ENCODE measurements at regions not wholly inside any gene's neighbourhood (a gene's known extent, or its start where the extent isn't known, plus 50 kb on each side); places are given as distances from the start of the nearest gene placed in this dataset.

DNA sequence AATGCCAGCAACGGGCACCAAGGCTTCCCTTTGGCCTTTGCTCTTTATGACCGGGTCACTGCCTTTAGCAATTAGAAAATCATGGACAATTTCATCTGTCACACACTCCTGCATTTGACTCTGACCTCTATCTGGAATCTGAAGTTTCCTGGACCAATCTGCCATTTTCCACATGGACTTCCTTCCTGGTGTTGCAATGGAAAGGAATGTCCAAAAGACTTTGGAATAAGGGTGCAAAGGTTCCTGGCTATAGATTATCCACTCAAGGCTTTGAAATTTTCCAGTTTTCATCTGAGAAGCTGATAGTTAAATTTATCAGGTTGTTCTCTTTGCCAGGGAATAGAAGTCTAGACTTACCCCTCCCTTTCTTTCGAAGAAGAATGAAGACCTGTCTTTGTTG lies 523.1 kb upstream of the ZNF462 start:
- no peak for DNase-seq

DNA sequence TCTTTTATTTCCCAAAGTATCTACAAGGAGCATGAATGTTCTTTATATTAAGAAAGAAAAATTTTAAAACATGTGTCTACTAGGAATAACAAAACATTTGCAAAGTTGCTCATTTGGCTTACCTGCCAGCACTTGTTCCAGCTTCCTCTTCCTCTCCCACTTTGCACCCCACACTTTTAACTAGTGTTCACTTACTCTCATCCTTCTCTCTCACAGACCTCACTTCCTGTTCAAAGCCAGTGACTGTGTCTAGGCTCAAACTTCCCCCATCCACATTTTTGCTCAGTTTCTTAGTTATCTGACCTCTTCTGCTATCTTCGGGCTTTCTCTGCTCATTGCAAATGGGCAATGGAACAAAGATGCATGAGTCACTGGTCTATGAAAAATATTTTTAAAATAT lies 512.2 kb upstream of the ZNF462 start:
- DNase-seq = no peak

DNA sequence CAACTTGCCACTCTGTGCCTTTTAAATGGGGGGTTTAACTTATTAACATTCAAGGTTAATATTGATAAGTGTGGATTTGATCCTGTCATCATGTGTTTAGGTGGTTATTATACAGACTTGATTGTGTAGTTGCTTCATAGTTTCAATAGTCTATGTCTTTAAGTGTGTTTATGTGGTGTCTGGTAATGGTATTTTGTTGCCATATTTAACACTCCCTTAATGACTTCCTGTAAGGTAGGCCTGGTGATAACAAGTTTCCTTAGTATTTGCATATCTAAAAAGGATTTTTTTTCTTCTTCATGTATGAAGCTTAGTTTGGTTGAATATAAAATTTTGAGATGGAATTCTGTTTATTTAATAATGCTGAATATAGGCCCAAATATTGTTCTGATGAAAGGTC lies 506.0 kb upstream of the ZNF462 start:
- DNase-seq = no peak

DNA sequence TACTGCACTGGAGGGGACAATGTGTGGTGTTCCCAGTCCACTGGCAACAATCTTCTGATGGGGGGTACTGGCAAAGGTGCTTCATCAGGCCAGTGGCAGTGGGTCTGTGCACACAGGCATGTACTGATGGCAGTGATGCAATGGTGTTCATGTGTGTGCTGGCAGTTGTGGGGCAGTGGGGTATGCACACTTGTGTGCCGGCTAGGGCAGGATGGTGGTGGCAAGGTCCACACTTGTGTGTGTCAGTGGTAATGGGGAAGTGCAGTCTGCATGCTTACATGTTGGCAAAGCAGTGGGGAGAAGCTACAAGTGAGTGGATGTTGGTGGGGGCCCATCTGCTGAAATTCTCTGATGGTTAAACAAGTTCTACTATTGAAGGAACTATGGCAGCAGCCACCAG lies 504.6 kb upstream of the ZNF462 start:
- DNase-seq = no peak

DNA sequence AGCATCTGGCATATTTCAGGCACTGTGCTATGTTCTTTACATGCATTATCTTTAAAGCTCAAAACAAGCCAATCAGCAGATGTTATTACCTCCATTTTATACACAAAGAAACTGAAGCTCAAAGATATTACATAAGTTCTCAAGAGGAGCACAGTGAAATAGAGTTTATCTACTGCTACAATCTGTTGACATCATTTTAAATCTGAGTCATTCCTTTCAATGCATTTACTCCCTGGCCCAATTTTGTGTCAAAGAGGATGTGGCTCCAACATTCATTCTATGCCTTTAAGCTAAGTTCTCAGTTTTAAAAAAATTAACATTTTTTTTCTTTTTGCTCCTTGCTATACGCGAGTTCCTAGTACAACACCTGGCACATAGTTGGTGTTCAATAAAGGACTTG lies 486.3 kb upstream of the ZNF462 start:
- DNase-seq = no peak

DNA sequence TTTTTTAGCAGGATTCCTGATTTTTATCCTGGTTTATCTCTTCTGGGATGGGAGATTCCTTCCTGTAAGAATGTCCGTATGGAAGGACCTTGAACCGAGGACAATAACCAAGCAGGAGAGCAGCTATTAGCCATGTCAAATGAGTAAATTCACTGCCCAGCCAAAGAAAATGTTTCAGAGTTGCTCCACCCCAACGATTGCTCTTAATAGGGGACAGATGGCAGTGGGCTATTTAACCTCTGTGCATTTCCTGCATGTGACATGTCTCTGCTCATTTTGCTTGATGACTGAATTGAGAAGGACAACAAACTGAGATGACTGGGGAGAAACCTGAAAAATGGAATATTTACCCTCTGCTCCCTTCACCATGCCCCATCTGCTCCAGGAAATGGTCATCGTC lies 479.9 kb upstream of the ZNF462 start:
- DNase-seq = no peak

DNA sequence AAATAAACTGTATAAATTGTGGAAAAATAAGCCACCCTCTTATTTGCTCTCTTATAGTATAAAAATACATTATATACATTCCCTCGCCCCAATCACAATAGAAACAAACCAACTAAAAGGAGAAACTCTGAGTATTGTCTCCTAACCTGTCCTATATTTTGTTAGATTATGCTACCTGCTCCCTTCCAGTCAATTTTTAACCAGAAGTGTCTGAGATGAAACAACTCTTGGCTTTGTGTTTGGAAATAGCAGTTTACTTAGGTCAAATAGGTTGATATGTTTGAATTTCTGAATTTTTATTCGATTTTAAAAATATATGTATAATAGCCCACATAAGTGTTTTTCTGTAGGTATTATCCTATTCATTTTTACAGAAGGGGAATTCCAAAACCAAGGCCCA lies 475.0 kb upstream of the ZNF462 start:
- DNase-seq = no peak

DNA sequence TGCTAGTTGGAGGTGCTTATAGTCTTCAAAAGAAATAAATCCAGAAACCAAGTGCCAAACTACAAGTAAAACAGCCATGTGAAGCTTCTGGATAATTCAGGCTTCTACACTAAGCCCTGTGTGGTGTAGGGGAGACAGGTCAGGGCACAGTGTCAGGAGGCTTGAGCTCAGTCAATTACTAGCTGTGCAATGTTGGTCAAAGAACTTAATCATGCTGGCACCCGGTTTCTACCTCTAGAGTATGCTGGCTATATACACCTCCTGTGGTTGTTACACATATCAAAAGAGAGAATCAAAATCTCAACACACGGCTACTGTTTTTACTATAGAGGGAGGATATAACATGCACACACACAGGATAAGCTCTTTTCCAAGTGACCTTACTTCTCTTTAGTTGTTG lies 469.7 kb upstream of the ZNF462 start:
- DNase-seq = no peak

DNA sequence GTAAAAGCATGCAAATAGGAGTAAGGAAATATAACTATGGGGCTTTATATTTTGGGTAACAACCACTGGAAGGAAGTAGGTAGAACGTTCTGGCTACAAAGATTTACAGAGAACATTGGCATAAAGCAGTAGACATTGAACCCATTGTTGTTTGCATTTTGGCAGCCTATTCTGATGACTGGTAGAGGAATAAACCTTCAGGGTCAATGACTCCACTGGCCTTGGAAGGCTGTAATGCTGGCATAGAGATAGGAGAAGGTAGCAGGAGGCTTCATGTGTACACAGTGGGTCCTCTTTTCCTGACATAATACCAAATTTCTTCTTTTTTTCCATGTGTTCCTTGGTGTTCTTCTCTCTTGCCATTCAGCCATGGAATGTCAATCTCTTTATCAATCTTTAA lies 462.8 kb upstream of the ZNF462 start:
- DNase-seq = no peak

DNA sequence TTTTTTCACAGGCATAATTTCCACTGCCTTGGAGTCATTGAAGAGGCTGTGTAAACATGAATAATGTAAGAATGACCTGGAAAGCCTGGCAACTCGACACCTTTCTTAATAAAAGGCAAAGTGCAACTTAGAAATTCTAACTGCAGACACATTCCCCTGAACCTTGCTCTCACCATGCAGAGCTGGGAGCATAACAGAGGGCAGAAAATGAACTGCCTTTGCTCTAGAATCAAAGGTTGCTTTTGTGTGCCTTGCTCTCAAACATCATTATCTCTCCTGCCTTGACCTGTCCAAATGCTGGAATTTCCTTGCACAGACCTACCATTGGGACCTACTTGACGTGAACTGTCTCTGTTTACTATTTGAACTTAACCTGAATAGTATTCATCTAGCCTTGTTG lies 462.0 kb upstream of the ZNF462 start:
- no peak for DNase-seq

DNA sequence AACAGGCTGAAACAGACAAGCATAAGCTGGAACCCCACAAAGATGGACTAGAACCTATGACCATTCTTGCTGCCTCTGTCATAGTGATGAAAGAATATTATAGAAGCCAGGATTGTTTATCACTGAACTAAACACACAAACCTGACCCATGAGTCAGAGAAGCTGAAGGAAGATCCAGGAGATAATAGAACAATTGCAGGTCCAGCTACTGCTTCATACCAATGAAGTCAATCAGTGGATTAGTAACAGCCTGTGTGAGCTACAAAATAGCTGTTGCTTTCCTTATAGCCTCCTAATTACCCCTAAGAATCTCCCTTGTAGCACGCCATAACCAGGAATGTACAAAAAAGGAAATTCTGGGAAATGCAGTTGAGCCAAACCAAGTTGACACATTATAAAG lies 459.9 kb upstream of the ZNF462 start:
- no peak for DNase-seq

DNA sequence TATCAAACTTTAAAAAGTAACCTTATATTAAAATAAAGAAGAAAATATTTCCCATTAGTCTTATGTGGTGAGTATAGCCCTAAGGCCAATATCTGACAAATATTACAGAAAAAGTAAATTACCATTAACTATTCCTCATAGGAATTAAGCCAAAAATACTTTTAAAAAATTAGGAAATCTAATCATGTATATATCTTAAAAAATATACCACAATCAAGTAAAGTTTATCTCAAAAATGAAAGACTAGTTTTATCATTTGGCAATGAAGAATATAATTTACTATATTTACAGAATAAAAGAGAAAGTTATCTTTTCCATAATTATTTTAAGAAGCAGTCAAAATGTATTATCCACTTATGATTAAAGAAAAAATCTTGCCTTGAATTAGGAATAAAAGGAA lies 458.8 kb upstream of the ZNF462 start:
- no peak for DNase-seq

DNA sequence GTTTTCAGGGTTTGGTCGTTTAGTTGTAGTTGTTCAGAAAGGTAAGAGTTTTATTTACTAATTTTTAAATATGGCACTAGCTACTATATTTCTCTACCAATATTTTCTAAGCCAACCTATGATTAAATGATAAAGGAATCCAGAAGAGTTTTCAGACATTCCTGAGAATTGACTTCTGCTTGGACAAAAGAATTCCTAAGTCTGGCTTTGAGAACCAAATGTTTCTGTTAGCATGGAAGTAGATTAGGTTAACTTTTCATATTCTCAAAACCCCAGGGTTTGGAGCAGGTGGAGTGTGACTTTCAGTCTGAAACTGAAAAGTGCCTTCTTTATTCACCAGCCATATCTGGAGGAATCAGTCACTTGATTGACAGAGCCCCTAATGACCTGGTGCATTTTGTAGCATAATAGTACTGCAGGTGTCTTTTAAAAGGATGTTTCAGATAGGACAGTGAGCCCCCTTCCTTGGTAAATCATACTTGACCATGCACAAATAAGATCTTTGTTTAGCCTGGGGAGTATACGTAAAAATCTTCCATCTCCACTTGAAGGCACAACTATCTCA lies 457.0 kb upstream of the ZNF462 start:
- no peak for DNase-seq

DNA sequence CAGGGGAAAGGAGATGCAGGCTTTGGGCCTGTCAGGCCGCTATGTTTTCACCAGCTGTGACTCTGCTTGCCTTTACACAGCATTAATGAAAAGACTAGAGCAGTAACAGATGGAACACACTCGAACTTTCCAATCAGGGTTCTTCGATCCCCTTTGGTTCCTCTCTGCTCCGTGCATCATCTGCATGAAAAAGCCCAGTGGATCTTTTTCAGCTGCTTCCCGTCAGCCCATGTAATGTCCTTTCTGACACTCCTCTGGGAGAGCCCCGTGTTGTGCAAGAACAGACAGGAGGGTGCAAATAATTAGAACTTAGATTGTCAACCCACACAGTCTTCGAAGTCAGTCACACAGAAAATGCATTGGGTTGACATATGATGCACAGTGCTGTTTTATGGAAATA lies 448.9 kb upstream of the ZNF462 start:
- DNase-seq = no peak

DNA sequence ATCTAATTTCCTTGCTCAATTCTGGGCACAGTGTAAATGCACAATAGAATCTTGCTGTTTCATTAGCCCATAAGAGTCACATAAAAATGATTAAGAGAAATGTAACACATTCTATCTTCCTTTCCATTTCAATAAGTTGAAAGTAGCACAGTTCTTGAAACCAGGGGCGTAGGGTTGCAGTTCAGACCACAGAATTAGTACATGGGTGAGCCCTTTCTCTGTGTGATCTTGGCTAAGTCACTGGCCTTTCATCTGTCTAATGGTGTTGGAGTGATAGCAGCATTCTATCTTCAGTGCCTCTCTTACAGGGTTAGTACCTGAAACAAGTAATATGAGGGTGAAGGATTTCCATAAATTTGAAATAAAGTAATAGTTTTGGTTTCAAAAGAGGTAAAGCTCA lies 445.3 kb upstream of the ZNF462 start:
- DNase-seq = no peak

DNA sequence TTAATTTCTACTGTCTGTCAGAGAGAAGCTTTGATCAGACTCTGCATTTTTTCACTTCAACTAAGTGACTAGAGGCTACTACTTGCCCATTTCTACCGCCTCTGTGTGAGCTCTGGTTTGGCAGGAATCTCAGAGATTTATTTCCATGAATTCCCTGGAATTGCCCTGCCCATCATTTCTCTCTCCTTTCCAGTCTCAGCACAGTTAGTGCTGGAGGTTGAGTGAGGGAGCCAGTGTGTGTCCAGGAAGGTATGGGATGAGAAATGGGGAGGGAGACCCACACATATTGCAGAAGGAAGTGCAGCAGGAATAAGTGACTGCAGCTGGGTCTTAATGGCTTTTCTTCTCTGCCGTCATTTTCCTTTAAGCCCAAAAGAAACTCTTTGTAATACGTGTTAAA lies 443.1 kb upstream of the ZNF462 start:
- no peak for DNase-seq

DNA sequence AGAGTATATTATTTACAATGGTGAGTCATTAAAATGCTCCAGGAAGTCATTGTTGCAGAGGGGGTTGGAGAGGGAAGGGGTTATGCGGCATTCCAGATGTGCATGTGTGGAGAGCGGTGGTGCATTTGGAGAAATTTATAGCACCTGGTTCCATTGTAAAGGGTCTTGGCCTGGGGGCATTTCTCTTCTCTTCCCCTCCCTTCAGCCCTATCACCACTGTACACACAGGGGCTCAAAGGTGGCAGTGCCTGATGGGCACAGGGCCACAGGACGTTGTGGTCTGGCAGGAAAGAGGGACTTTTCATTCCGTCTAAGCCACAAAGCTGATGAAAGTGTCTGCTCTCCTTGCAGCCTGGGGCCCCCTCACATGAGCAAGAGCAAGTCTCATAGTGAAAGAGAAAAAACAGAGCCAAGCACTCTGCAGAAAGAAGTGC lies 442.4 kb upstream of the ZNF462 start:
- DNase-seq = no peak

DNA sequence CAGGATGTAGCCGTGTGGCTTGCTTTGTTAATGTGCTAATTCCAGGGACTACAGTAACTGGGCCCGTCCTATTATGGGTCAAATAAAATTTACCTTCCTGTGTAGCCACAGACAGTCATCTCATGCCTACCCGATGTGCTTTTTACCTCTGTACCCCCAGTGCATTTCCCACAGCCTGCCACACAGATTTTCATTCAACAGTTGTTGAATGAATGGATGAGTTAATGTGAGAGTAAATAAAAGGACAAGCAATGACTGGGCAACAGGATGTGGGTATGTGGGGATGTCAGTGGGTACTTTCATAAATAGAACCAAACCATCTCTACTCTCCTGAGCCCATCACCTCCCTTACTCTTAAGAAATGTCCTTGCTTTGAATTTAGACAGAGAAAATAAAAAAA lies 441.2 kb upstream of the ZNF462 start:
- no peak for DNase-seq

DNA sequence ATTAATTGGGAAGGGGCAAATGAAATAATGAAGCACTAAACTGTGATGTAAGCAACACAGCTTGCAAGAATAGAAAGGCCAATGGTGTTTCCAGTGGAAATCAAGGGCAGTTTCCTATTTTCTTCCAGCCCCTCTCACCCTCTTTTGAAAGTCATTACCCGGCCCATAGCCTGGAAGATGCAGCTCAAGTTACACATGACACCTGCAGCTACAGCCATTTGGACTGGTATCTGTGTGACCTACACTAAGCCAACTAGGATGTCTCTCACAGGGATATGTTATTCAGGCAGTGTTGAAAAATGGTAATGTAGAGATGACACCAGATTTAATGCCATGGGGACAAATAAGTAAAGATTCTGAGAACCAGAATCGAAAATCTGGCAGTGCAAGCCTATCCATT lies 439.4 kb upstream of the ZNF462 start:
- no peak for DNase-seq

DNA sequence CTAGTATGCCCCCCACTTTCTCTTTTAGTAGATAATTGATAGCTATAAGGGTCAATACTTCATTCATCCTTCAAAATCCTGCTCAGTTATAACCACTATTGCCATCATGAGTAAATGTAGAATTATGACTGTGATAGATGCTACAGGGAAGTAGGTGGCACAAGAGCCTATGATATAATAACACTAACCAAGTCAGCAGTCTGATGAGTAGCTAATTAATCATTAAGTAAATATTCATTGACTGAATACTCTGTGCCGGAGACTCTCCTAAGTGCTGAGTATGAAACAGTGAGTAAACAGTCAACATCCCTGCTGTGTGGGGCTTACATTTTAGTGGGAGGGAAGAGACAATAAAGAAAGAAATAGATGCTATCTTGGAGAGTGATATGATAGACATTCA lies 430.3 kb upstream of the ZNF462 start:
- DNase-seq = no peak

DNA sequence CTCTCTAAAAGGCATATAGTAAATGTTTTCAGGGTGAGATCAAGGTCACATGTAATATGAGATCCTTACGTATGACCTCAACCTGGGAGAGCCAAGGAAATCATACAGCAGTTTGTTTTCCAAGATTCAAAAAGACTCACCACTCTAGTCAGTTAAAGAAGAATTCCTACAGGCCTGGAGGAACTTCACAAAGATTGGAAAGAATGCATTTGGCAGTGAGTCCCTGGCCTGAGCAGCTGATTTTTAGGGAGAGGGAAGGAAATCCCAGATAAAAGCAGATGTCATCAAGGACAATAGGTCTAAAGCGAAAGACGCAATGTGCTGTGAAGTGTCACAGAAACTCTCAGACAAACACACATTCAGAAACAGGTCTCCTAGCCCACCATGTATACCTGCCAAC lies 424.0 kb upstream of the ZNF462 start:
- DNase-seq = no peak

DNA sequence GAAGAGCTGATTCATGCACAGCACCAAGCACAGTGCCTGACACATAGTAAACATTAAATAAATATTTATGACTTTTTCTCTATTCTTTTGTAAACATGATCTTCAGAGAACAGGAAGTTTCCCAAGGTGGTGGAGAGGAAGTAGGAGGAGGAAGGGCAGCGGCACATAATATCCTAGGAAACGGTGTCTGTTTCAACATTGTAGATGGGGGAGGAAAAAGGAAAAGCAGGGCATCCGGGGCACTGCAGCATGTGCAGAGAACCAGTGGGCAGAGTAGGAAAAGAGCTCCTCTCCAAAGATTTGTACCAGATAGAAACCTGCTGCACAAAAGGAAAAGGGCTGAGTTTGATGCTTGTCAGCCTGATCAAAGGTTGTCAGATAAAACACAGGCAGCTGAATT lies 421.7 kb upstream of the ZNF462 start:
- no peak for DNase-seq

DNA sequence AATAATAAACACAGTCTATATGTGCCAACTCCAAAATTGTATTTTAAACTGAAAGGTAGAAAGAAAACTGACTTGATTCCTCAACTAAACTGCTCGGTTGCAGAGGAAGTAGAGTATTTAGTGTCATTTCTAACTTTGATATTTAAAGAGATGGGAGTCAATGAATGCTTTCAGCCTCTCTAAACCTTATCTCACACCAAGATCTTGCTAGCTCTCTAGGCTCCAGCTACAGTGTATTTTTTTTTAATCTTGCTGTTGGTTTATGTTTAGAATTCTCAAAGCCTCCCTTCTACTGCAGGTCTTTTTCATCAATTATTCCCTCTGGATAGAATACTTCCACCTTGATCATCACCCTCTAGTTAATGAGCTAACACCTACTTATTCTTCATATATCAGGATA lies 419.4 kb upstream of the ZNF462 start:
- no peak for DNase-seq

DNA sequence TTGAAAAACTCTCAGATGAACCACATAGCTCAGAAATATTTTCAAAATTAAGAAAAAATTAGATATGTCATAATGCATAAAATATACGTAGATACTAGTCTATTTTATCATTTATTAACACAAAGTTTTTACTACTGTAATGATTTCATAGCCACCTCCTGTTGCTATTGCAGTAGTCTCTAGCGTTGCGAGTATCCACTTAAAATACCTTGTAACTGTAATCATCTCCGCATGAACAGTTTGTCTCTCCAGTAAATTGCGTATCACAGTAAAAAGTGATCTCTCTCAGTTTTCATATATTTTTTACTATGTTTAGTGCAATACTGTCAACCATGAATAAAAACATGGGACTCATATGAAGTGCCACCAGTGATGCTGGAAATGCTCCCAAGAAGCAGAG lies 417.9 kb upstream of the ZNF462 start:
- no peak for DNase-seq

DNA sequence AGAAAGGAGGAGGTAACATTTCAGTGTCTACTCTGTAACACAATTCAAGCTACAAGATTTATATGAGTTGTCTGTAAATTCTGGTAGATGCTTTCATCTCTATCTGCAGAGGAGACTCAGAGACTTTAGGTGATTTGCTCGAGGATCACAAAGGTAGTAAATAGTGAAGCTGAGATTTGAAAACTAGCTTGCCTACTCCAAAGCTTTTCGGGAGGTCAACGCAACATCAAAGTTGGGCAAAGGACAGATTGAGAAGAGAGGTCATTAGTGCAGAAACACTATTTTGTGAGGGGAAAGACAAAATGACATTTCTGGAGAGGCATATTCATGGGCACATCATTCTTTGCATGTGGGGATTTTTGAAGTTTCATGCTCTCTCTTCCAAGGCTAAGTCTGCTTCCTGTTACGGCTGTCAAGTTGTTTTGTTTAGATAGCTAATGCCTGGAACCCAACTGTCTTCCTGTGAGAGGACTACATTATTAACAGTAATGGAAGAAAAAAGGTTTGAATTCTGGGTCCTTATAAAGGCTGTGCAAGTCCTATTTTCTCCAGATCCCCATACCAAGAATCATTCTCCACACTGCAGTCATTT lies 413.5 kb upstream of the ZNF462 start:
- no peak for DNase-seq

DNA sequence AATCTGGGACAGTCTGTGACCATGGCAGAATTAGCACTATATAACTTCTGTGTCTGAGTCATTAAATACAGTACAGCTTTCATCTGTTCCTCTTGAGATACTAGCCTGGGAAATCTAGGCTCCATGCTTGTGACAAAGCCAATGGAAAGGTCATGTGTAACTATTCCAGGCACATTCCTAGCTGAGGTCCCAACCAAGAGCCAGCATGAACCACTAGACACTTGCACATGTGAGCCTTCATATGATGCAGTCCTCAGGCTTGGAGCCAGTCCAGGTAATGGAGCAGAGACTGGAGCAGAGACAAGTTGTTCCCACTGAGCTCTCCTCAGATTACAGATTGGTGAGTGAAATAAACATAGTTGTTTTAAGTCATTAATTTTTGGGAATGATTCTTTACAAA lies 412.4 kb upstream of the ZNF462 start:
- DNase-seq = no peak

Data from activated naive CD4-positive, alpha-beta T cell treated with Interleukin-2 at 50 U/mL for 16 hours (primary cell).